Transverse colon (tissue), 4 donors: ENCODE measurements at regions not wholly inside any gene's neighbourhood (a gene's known extent, or its start where the extent isn't known, plus 50 kb on each side); places are given as distances from the start of the nearest gene placed in this dataset.

Experiments
- POLR2AphosphoS5 ChIP-seq, 3 donors: sonication (generic); formaldehyde crosslinking; IDR thresholded peaks; one replicate each; pipeline ENCODE4 v1.6.1; 2016; ENCODE audit warnings: antibody characterized with exemption in 3 of 3
- TF ChIP-seq, protein P1 (sequence below), 5 experiments: fragments of 200-600 bp in 3 of 5; fragments of 450-650 bp in 2 of 5; sonication (generic) in 3 of 5; IDR thresholded peaks; 1 replicate in 2 of 5; 2 replicates in 3 of 5; pipeline ENCODE4 v1.5.1; 2016 to 2017; ENCODE audit warnings: antibody characterized with exemption in 5 of 5, inconsistent platforms in 3 of 5, mild to moderate bottlenecking in 2 of 5, moderate library complexity in 1 of 5

DNA sequence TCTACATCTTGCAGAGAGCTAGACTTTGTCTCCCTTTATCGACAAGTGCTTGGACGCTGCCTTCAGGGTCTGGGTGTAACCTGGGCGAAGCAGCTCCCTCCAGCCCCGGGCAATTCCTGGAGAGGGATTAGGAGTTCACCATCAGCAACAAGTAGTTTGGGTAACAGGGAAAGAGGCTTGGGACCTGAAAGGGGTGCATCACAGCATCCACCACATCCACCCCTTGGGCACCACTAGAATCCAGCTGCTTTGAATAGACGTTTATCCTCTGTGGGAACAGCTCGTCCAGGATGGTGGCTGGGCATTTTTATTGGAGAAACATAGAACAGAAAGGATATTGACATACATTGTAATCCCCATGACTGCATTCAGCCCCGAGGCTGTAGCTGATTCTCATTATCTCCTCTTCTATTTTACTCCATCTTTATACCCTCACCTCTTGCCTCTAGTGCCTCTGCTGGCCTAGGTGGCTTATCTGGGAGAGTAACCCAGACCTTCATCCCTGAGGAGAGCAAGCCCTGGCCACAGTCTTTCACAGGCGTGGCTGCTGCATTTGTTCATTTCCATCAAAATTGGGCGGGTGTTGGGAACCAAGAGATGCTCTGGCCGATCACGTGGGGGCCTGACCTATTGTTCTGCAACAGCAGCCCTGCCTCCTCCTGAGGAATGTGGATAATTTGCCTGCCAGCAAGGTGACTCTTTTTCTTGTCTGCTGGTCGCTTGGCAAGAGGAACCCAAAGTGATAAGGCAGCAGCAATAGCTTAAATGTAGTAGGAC is 109.2 kb upstream of the RALGAPA2 start:
- TF ChIP-seq, protein P1, sequence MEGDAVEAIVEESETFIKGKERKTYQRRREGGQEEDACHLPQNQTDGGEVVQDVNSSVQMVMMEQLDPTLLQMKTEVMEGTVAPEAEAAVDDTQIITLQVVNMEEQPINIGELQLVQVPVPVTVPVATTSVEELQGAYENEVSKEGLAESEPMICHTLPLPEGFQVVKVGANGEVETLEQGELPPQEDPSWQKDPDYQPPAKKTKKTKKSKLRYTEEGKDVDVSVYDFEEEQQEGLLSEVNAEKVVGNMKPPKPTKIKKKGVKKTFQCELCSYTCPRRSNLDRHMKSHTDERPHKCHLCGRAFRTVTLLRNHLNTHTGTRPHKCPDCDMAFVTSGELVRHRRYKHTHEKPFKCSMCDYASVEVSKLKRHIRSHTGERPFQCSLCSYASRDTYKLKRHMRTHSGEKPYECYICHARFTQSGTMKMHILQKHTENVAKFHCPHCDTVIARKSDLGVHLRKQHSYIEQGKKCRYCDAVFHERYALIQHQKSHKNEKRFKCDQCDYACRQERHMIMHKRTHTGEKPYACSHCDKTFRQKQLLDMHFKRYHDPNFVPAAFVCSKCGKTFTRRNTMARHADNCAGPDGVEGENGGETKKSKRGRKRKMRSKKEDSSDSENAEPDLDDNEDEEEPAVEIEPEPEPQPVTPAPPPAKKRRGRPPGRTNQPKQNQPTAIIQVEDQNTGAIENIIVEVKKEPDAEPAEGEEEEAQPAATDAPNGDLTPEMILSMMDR (IDR thresholded peaks at IDR 0.05), result no peak
- TF ChIP-seq POLR2AphosphoS5 (IDR thresholded peaks at IDR 0.05), result no peak
